GM19395 (cell line): ENCODE measurements at regions not wholly inside any gene's neighbourhood (a gene's known extent, or its start where the extent isn't known, plus 50 kb on each side); places are given as distances from the start of the nearest gene placed in this dataset.

ENCODE experiments used
- ATAC-seq: cut with Tn5 transposase; IDR thresholded peaks from one replicate; pipeline ENCODE4 v1.9.1; 2021; ENCODE audit warnings: mild to moderate bottlenecking, moderate library complexity; ENCODE audit not compliant: unreplicated experiment

- ATAC-seq: no peak
Observed at GRCh38 chr4:22336822-22337221, 179.0 kb downstream of the ADGRA3 start.

- ATAC-seq: no peak
Observed at GRCh38 chr4:22334155-22334554, 181.7 kb downstream of the ADGRA3 start.

- no peak for ATAC-seq
Observed at GRCh38 chr4:22324422-22324821, 191.4 kb downstream of the ADGRA3 start.

- no peak for ATAC-seq
Observed at GRCh38 chr4:22323691-22324090, 192.2 kb downstream of the ADGRA3 start.

- ATAC-seq: no peak
Observed at GRCh38 chr4:22322996-22323395, 192.9 kb downstream of the ADGRA3 start.

- no peak for ATAC-seq
Observed at GRCh38 chr4:22315628-22316027, 200.2 kb downstream of the ADGRA3 start.

GRCh38 chr4:22313976-22314375 is 201.9 kb downstream of the ADGRA3 start:
- no peak for ATAC-seq

GRCh38 chr4:22312113-22312512 is 203.8 kb downstream of the ADGRA3 start:
- no peak for ATAC-seq

- ATAC-seq: no peak
Observed at GRCh38 chr4:22301253-22301652, 214.6 kb downstream of the ADGRA3 start.

- ATAC-seq: no peak
Observed at GRCh38 chr4:22299678-22300077, 216.2 kb downstream of the ADGRA3 start.

GRCh38 chr4:22287631-22288030 is 228.2 kb downstream of the ADGRA3 start:
- ATAC-seq: no peak

GRCh38 chr4:22268350-22269025 is 247.4 kb downstream of the ADGRA3 start:
- ATAC-seq: no peak

- ATAC-seq: no peak
Observed at GRCh38 chr4:22264261-22264660, 251.6 kb downstream of the ADGRA3 start.

GRCh38 chr4:22253431-22253830 is 262.4 kb downstream of the ADGRA3 start:
- ATAC-seq: no peak

- ATAC-seq: no peak
Observed at GRCh38 chr4:22246847-22247246, 269.0 kb downstream of the ADGRA3 start.

- no peak for ATAC-seq
Observed at GRCh38 chr4:22245294-22245693, 270.6 kb downstream of the ADGRA3 start.

- no peak for ATAC-seq
Observed at GRCh38 chr4:22241415-22241814, 274.5 kb downstream of the ADGRA3 start.

GRCh38 chr4:22240814-22241213 is 275.1 kb downstream of the ADGRA3 start:
- ATAC-seq: no peak

GRCh38 chr4:22238742-22239141 is 277.1 kb downstream of the ADGRA3 start:
- no peak for ATAC-seq

- ATAC-seq: no peak
Observed at GRCh38 chr4:22237846-22238494, 277.9 kb downstream of the ADGRA3 start.

- no peak for ATAC-seq
Observed at GRCh38 chr4:22237155-22237751, 278.6 kb downstream of the ADGRA3 start.

GRCh38 chr4:22235698-22236097 is 280.2 kb downstream of the ADGRA3 start:
- no peak for ATAC-seq
